Gastrocnemius medialis (tissue), 4 donors: ENCODE measurements at regions not wholly inside any gene's neighbourhood (a gene's known extent, or its start where the extent isn't known, plus 50 kb on each side); places are given as distances from the start of the nearest gene placed in this dataset.

ENCODE experiments used
- ATAC-seq, 2 donors: fragments of 150-250 bp; one replicate each; pipeline ENCODE4 v1.9.1; 2016
- DNase-seq, 2 donors: peaks; one replicate each; pipeline ENCODE4 v3.0.0-alpha.2; 2019
- H3K27ac ChIP-seq, 4 donors: fragments of 200-600 bp; sonication (generic); 1 replicate in 1 of 4; 2 replicates in 3 of 4; pipeline ENCODE4 v1.5.1; 2016 to 2018; ENCODE audit warnings: mild to moderate bottlenecking in 2 of 4, moderate library complexity in 1 of 4
- H3K27me3 ChIP-seq, 3 donors: fragments of 200-600 bp; sonication (generic) in 2 of 3; 1 replicate in 1 of 3; 2 replicates in 2 of 3; pipeline versions ENCODE4 v1.5.1 to v1.6.0; 2016 to 2019; ENCODE audit warnings: mild to moderate bottlenecking in 1 of 3, moderate library complexity in 1 of 3
- H3K36me3 ChIP-seq, 2 donors: fragments of 200-600 bp; sonication (generic) in 1 of 2; one replicate each; pipeline ENCODE4 v1.5.1; 2017 to 2018
- H3K4me1 ChIP-seq, 2 donors: fragments of 200-600 bp; sonication (generic) in 1 of 2; one replicate each; pipeline ENCODE4 v1.5.1; 2016 to 2017; ENCODE audit warnings: mild to moderate bottlenecking in 2 of 2
- H3K4me3 ChIP-seq, 4 donors: fragments of 200-600 bp; sonication (generic) in 3 of 4; 1 replicate in 1 of 4; 2 replicates in 3 of 4; pipeline ENCODE4 v1.5.1; 2016 to 2019; ENCODE audit warnings: mild to moderate bottlenecking in 2 of 4
- H3K9me3 ChIP-seq, 3 donors: fragments of 200-600 bp; sonication (generic) in 2 of 3; 1 replicate in 1 of 3; 2 replicates in 2 of 3; pipeline ENCODE4 v1.5.1; 2016 to 2019
- POLR2A ChIP-seq, 2 donors: fragments of 450-650 bp; IDR thresholded peaks; one replicate each; pipeline ENCODE4 v1.6.1; 2017; ENCODE audit warnings: antibody characterized with exemption in 2 of 2, mild to moderate bottlenecking in 2 of 2, moderate library complexity in 2 of 2
- in situ Hi-C, 4 donors: fragments of 200-750 bp; cut with MboI; loops; one replicate each; pipeline versions ENCODE4 v1.15.0 to v1.8.0; 2017; ENCODE audit warnings: low sequenced_read_pairs in 4 of 4
- intact Hi-C: fragments of 100-400 bp; cut with DNase I; formaldehyde crosslinking; loops from one replicate; pipeline ENCODE4 v1.15.1; 2023; ENCODE audit warnings: low total_unique reads
- TF ChIP-seq, protein P1 (sequence below), 5 experiments: fragments of 450-650 bp in 3 of 5; fragments of 200-600 bp in 2 of 5; sonication (generic) in 2 of 5; IDR thresholded peaks in 4 of 5; conservative IDR thresholded peaks in 1 of 5; 1 replicate in 4 of 5; 2 replicates in 1 of 5; pipeline ENCODE4 v1.5.1; 2016 to 2019; ENCODE audit warnings: antibody characterized with exemption in 5 of 5, mild to moderate bottlenecking in 3 of 5, moderate library complexity in 3 of 5

GRCh38 chrX:16459008-16459407 is 190.9 kb upstream of the S100G start:
- ATAC-seq, result no peak
- Histone ChIP-seq H3K27me3 (no peaks in the 10 kb centered on the region), H3K36me3 (no peaks in the 10 kb centered on the region), H3K4me3 (no peak overlapping the region), H3K9me3 (no peaks in the 10 kb centered on the region), H3K27ac (no peak overlapping the region), H3K4me1 (peaks cover 0 to 5% of the 10 kb centered on the region in 2 donors)
- intact Hi-C loops (no loop called here), in situ Hi-C loops (no loop called here)
- no peak for TF ChIP-seq POLR2A (IDR thresholded peaks at IDR 0.05)
- TF ChIP-seq, protein P1, sequence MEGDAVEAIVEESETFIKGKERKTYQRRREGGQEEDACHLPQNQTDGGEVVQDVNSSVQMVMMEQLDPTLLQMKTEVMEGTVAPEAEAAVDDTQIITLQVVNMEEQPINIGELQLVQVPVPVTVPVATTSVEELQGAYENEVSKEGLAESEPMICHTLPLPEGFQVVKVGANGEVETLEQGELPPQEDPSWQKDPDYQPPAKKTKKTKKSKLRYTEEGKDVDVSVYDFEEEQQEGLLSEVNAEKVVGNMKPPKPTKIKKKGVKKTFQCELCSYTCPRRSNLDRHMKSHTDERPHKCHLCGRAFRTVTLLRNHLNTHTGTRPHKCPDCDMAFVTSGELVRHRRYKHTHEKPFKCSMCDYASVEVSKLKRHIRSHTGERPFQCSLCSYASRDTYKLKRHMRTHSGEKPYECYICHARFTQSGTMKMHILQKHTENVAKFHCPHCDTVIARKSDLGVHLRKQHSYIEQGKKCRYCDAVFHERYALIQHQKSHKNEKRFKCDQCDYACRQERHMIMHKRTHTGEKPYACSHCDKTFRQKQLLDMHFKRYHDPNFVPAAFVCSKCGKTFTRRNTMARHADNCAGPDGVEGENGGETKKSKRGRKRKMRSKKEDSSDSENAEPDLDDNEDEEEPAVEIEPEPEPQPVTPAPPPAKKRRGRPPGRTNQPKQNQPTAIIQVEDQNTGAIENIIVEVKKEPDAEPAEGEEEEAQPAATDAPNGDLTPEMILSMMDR (IDR thresholded peaks at IDR 0.05 in 4 of 5, conservative IDR thresholded peaks at IDR 0.05 in 1 of 5), result no peak
- no peak for DNase-seq

GRCh38 chrX:16461968-16462367 is 188.0 kb upstream of the S100G start:
- in situ Hi-C loops, result no loop called here
- no peaks in the 10 kb centered on the region for H3K9me3 ChIP-seq
- TF ChIP-seq POLR2A (IDR thresholded peaks at IDR 0.05), result no peak
- TF ChIP-seq, protein P1 (IDR thresholded peaks at IDR 0.05 in 4 of 5, conservative IDR thresholded peaks at IDR 0.05 in 1 of 5), result no peak
- no peaks in the 10 kb centered on the region for H3K27me3 ChIP-seq
- ATAC-seq, result no peak
- intact Hi-C loops, result no loop called here
- no peaks in the 10 kb centered on the region for H3K36me3 ChIP-seq
- no peak overlapping the region for H3K4me3 ChIP-seq
- no peak for DNase-seq
- H3K4me1 ChIP-seq, result peaks cover 0 to 5% of the 10 kb centered on the region in 2 donors
- H3K27ac ChIP-seq, result no peak overlapping the region

DNA sequence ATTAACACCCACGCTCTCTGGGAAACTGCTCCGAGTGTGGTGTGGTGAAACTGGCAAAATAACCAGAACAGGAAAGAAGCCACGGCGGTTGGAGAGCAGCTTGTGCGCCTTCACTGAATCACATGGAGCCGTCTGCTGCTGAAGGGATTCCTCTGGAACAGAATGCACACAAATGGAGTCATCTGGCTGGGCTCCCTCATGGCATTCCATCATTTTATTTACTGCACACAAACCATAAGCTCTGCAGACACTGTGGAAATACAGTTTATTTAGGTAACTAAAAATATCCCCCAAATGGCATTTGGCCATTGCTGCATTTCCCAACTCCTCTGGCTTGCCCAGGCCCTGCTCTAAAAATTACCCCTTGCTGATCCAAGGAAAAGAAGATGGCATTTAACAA is 187.0 kb upstream of the S100G start:
- no peak for TF ChIP-seq POLR2A (IDR thresholded peaks at IDR 0.05)
- TF ChIP-seq, protein P1 (IDR thresholded peaks at IDR 0.05 in 4 of 5, conservative IDR thresholded peaks at IDR 0.05 in 1 of 5), result no peak
- Histone ChIP-seq H3K27ac (peak overlapping the region in 1 of 4 donors; percentile 2), H3K9me3 (no peaks in the 10 kb centered on the region), H3K4me3 (no peak overlapping the region), H3K4me1 (peaks cover 0 to 5% of the 10 kb centered on the region in 2 donors), H3K27me3 (no peaks in the 10 kb centered on the region), H3K36me3 (no peaks in the 10 kb centered on the region)
- DNase-seq (no peak), ATAC-seq (peak in 1 of 2 donors; percentile 62)
- in situ Hi-C loops, result no loop called here
- intact Hi-C loops, result no loop called here

- in situ Hi-C loops, result no loop called here
- Histone ChIP-seq H3K27ac (no peak overlapping the region), H3K36me3 (no peaks in the 10 kb centered on the region), H3K9me3 (no peaks in the 10 kb centered on the region), H3K4me1 (peaks cover 0 to 5% of the 10 kb centered on the region in 2 donors), H3K27me3 (no peaks in the 10 kb centered on the region), H3K4me3 (no peak overlapping the region)
- DNase-seq (no peak), ATAC-seq (no peak)
- intact Hi-C loops, result no loop called here
- TF ChIP-seq POLR2A (IDR thresholded peaks at IDR 0.05), result no peak
- TF ChIP-seq, protein P1 (IDR thresholded peaks at IDR 0.05 in 4 of 5, conservative IDR thresholded peaks at IDR 0.05 in 1 of 5), result no peak
These were observed 185.6 kb upstream of the S100G start for GRCh38 chrX:16464369-16464768.
